ENCODE measurements at regions not wholly inside any gene's neighbourhood (a gene's known extent, or its start where the extent isn't known, plus 50 kb on each side); places are given as distances from the start of the nearest gene placed in this dataset.
"Not testable (repeated sequence)": the region's sequence is repeated elsewhere in the genome, so short reads cannot be mapped to it uniquely, and the experiment has no call there.

DNA sequence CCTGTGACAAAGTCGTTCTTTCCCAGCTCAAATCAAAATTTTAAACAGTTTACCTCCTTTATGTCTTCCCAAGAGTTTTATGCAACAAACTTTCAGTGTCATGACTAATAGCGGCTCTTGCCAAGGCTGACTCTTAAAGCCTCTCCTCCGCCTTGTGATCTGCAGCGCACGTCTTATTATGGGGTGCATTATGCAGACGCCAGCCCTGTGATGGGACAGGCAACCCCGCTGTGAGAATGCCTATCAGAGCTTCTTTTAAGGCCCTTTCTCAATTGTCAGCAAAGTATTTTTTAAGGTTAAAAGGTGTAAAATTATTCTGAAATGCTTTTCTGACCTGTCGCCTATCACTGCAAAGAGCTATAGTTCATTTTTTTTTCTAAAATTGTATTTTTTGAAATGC lies 152.8 kb downstream of the SOX1 start:
- no peaks in the 10 kb centered on the region for H3K27me3 ChIP-seq (replicated peaks; ENCODE audit: insufficient read depth)
- H3K9me2 ChIP-seq (ENCODE audit: insufficient read depth), result no peaks in the 10 kb centered on the region
- in situ Hi-C loops (cut with MboI), result no loop called here
- H3F3A ChIP-seq (ENCODE audit: insufficient read depth), result no peaks in the 10 kb centered on the region
- H3K9ac ChIP-seq, result no peak overlapping the region
- no peak overlapping the region for H3K27ac ChIP-seq
- H3K4me3 ChIP-seq, result no peak overlapping the region
- no peak for TF ChIP-seq EZH2phosphoT487 (IDR thresholded peaks at IDR 0.05; ENCODE audit: insufficient read depth, low read depth)
- no peak for TF ChIP-seq EZH2 (IDR thresholded peaks at IDR 0.05; ENCODE audit: insufficient read depth, poor library complexity, severe bottlenecking)
- H3K79me2 ChIP-seq (ENCODE audit: insufficient read depth), result no peaks in the 10 kb centered on the region
- H3K4me2 ChIP-seq (ENCODE audit: unreplicated experiment), result no peak overlapping the region
- H3K9me3 ChIP-seq (ENCODE audit: low read depth), result no peaks in the 10 kb centered on the region
- H3K4me1 ChIP-seq (ENCODE audit: insufficient read depth), result no peaks in the 10 kb centered on the region
- no peak overlapping the region for H2AFZ ChIP-seq
- no peaks in the 10 kb centered on the region for H3K36me3 ChIP-seq (ENCODE audit: low read depth)
- 43 to 53% methylated on average over 8 of the region's 8 CpGs for WGBS, 2 experiments (ENCODE audit: low coverage in 1 of 2, low lambda C conversion rate in 2 of 2, missing lambda C conversion rate in 2 of 2)
- DNase-seq, result no peak
- H4K20me1 ChIP-seq (ENCODE audit: insufficient read depth), result no peaks in the 10 kb centered on the region

DNA sequence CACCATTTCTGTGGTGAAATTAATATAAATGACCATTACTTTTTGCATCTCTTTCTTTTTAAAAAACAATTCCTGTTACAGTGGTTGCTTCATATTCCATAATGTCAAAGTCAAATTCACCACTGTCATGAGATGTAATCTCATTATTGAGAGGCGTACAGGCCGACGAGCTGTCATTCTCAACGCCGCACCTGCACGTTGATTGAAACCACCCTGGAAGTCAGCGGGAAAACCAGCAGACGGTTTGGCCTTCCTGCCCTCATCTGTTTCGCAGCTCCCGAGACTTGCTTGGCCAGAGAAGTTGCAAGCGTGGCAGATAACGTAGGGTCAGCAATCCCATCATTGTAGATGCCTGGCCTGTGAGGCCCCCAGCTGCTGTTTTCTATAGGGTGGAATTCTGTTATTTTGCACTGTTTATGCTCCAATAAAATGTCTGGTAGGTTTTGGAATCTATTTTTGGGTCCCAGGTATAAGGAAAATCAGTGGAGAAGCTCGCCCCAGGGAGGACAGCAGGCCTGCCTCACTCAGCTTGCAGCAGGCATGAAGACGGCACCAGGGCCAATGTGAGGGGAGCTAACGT lies 153.4 kb downstream of the SOX1 start:
- Histone ChIP-seq H3K4me1 (ENCODE audit: insufficient read depth) (no peaks in the 10 kb centered on the region), H3F3A (ENCODE audit: insufficient read depth) (no peaks in the 10 kb centered on the region), H3K27ac (no peak overlapping the region), H4K20me1 (ENCODE audit: insufficient read depth) (no peaks in the 10 kb centered on the region), H3K9me3 (ENCODE audit: low read depth) (no peaks in the 10 kb centered on the region), H3K4me3 (no peak overlapping the region), H3K27me3 (replicated peaks; ENCODE audit: insufficient read depth) (no peaks in the 10 kb centered on the region), H3K36me3 (ENCODE audit: low read depth) (no peaks in the 10 kb centered on the region), H3K79me2 (ENCODE audit: insufficient read depth) (no peaks in the 10 kb centered on the region), H3K4me2 (ENCODE audit: unreplicated experiment) (no peak overlapping the region), H3K9ac (no peak overlapping the region), H3K9me2 (ENCODE audit: insufficient read depth) (no peaks in the 10 kb centered on the region), H2AFZ (no peak overlapping the region)
- 13 to 14% methylated on average over 15 of the region's 15 CpGs for WGBS, 2 experiments (ENCODE audit: low coverage in 1 of 2, low lambda C conversion rate in 2 of 2, missing lambda C conversion rate in 2 of 2)
- in situ Hi-C loops (cut with MboI), result no loop called here
- DNase-seq, result no peak
- TF ChIP-seq EZH2 (IDR thresholded peaks at IDR 0.05; ENCODE audit: insufficient read depth, poor library complexity, severe bottlenecking), result no peak
- no peak for TF ChIP-seq EZH2phosphoT487 (IDR thresholded peaks at IDR 0.05; ENCODE audit: insufficient read depth, low read depth)

GRCh38 chr13:112220925-112221324 lies 154.0 kb downstream of the SOX1 start:
- Histone ChIP-seq H3K27me3 (replicated peaks; ENCODE audit: insufficient read depth) (no peaks in the 10 kb centered on the region), H3K9me2 (ENCODE audit: insufficient read depth) (no peaks in the 10 kb centered on the region), H3F3A (ENCODE audit: insufficient read depth) (no peaks in the 10 kb centered on the region), H3K4me1 (ENCODE audit: insufficient read depth) (no peaks in the 10 kb centered on the region), H3K27ac (no peak overlapping the region), H3K4me3 (no peak overlapping the region), H3K9ac (no peak overlapping the region), H3K36me3 (ENCODE audit: low read depth) (no peaks in the 10 kb centered on the region), H3K4me2 (ENCODE audit: unreplicated experiment) (no peak overlapping the region), H2AFZ (no peak overlapping the region), H3K79me2 (ENCODE audit: insufficient read depth) (no peaks in the 10 kb centered on the region), H4K20me1 (ENCODE audit: insufficient read depth) (no peaks in the 10 kb centered on the region), H3K9me3 (ENCODE audit: low read depth) (no peaks in the 10 kb centered on the region)
- WGBS, 2 experiments (ENCODE audit: low coverage in 1 of 2, low lambda C conversion rate in 2 of 2, missing lambda C conversion rate in 2 of 2), result 41 to 53% methylated on average over 15 of the region's 15 CpGs
- TF ChIP-seq EZH2phosphoT487 (IDR thresholded peaks at IDR 0.05; ENCODE audit: insufficient read depth, low read depth) (no peak), EZH2 (IDR thresholded peaks at IDR 0.05; ENCODE audit: insufficient read depth, poor library complexity, severe bottlenecking) (no peak)
- in situ Hi-C loops (cut with MboI), result no loop called here
- no peak for DNase-seq

- no peaks in the 10 kb centered on the region for H3K9me2 ChIP-seq (ENCODE audit: insufficient read depth)
- no peak for DNase-seq
- no peaks in the 10 kb centered on the region for H3K79me2 ChIP-seq (ENCODE audit: insufficient read depth)
- TF ChIP-seq EZH2phosphoT487 (IDR thresholded peaks at IDR 0.05; ENCODE audit: insufficient read depth, low read depth) (no peak), EZH2 (IDR thresholded peaks at IDR 0.05; ENCODE audit: insufficient read depth, poor library complexity, severe bottlenecking) (no peak)
- H3K4me1 ChIP-seq (ENCODE audit: insufficient read depth), result no peaks in the 10 kb centered on the region
- no peaks in the 10 kb centered on the region for H3F3A ChIP-seq (ENCODE audit: insufficient read depth)
- H3K27ac ChIP-seq, result no peak overlapping the region
- no peaks in the 10 kb centered on the region for H3K9me3 ChIP-seq (ENCODE audit: low read depth)
- H3K36me3 ChIP-seq (ENCODE audit: low read depth), result no peaks in the 10 kb centered on the region
- no peaks in the 10 kb centered on the region for H4K20me1 ChIP-seq (ENCODE audit: insufficient read depth)
- H2AFZ ChIP-seq, result no peak overlapping the region
- H3K27me3 ChIP-seq (replicated peaks; ENCODE audit: insufficient read depth), result no peaks in the 10 kb centered on the region
- WGBS, 2 experiments (ENCODE audit: low coverage in 1 of 2, low lambda C conversion rate in 2 of 2, missing lambda C conversion rate in 2 of 2), result 47 to 48% methylated on average over 14 of the region's 14 CpGs
- H3K4me2 ChIP-seq (ENCODE audit: unreplicated experiment), result no peak overlapping the region
- H3K9ac ChIP-seq, result no peak overlapping the region
- H3K4me3 ChIP-seq, result no peak overlapping the region
- in situ Hi-C loops (cut with MboI), result no loop called here
Measured at GRCh38 chr13:112222971-112223370, 153.2 kb upstream of the SPACA7 start.

DNA sequence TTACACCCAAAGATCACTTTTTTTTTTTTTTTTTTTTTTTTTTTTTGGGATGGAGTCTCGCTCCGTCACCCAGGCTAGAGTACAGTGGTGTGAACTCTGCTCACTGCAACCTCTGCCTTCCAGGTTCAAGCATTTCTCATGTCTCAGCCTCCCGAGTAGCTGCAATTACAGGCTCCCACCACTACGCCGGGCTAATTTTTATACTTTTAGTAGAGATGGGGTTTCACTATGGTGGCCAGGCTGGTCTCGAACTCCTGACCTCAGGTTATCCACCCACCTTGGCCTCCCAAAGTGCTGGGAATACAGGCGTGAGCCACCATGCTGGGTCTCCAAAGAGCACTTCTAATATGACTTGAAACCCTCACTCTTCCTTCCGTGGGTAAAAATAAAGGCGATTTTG lies 152.2 kb upstream of the SPACA7 start:
- H3K9me3 ChIP-seq (ENCODE audit: low read depth); H3K9ac ChIP-seq; H3K27ac ChIP-seq; H3K9me2 ChIP-seq (ENCODE audit: insufficient read depth); DNase-seq; H3K4me3 ChIP-seq; H3F3A ChIP-seq (ENCODE audit: insufficient read depth); H3K79me2 ChIP-seq (ENCODE audit: insufficient read depth); H3K27me3 ChIP-seq (replicated peaks; ENCODE audit: insufficient read depth); H3K4me1 ChIP-seq (ENCODE audit: insufficient read depth); H4K20me1 ChIP-seq (ENCODE audit: insufficient read depth); in situ Hi-C loops (cut with MboI); H2AFZ ChIP-seq; H3K4me2 ChIP-seq (ENCODE audit: unreplicated experiment); H3K36me3 ChIP-seq (ENCODE audit: low read depth): not testable (repeated sequence)
- 32 to 46% methylated on average over 8 to 9 of the region's 9 CpGs for WGBS, 2 experiments (ENCODE audit: low coverage in 1 of 2, low lambda C conversion rate in 2 of 2, missing lambda C conversion rate in 2 of 2)
